Loucy (cell line): ENCODE measurements at regions not wholly inside any gene's neighbourhood (a gene's known extent, or its start where the extent isn't known, plus 50 kb on each side); places are given as distances from the start of the nearest gene placed in this dataset.

ENCODE experiments used
- EZH2phosphoT487 ChIP-seq: fragments of 200-600 bp; IDR thresholded peaks from 2 replicates; pipeline ENCODE4 v1.6.1; 2018; ENCODE audit warnings: antibody characterized with exemption, mild to moderate bottlenecking, moderate library complexity, borderline replicate concordance
- TF ChIP-seq, protein P1 (sequence below): fragments of 200-600 bp; sonication (generic); conservative IDR thresholded peaks from 2 replicates; pipeline ENCODE4 v1.5.1; 2014; ENCODE audit warnings: mild to moderate bottlenecking, antibody characterized with exemption, low read length

DNA sequence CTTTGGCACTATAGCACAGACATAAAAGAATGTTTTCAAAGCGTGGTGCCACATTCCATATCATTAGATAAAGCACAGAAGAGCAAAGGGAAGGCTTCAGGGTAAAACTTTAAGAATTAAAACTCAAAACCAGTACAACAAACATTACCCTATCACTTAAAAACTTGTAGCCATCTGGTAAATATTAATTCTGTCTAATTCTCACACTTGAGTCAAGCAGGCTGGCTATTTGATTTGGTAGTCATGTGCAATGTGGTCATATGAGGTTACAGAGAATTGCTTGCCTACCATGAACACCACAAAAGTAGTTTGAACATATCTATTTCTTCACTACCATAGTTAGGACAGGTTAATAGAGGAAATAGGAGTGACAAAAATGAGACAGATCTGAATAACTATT lies 244.9 kb downstream of the IRS1 start:
- TF ChIP-seq, protein P1, sequence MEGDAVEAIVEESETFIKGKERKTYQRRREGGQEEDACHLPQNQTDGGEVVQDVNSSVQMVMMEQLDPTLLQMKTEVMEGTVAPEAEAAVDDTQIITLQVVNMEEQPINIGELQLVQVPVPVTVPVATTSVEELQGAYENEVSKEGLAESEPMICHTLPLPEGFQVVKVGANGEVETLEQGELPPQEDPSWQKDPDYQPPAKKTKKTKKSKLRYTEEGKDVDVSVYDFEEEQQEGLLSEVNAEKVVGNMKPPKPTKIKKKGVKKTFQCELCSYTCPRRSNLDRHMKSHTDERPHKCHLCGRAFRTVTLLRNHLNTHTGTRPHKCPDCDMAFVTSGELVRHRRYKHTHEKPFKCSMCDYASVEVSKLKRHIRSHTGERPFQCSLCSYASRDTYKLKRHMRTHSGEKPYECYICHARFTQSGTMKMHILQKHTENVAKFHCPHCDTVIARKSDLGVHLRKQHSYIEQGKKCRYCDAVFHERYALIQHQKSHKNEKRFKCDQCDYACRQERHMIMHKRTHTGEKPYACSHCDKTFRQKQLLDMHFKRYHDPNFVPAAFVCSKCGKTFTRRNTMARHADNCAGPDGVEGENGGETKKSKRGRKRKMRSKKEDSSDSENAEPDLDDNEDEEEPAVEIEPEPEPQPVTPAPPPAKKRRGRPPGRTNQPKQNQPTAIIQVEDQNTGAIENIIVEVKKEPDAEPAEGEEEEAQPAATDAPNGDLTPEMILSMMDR, result no peak
- no peak for TF ChIP-seq EZH2phosphoT487
